Uterus (tissue), 3 donors: ENCODE measurements at regions not wholly inside any gene's neighbourhood (a gene's known extent, or its start where the extent isn't known, plus 50 kb on each side); places are given as distances from the start of the nearest gene placed in this dataset.
"Not testable (repeated sequence)": the region's sequence is repeated elsewhere in the genome, so short reads cannot be mapped to it uniquely, and the experiment has no call there.

ENCODE experiments used
- DNase-seq, 2 donors: peaks; one replicate each; pipeline ENCODE4 v3.0.0-alpha.2; 2019 to 2020
- H3K27ac ChIP-seq, 2 donors: fragments of 200-600 bp; sonication (generic); 1 replicate in 1 of 2; 2 replicates in 1 of 2; pipeline ENCODE4 v1.5.1; 2016 to 2018
- H3K27me3 ChIP-seq, 2 donors: fragments of 200-600 bp; sonication (generic); one replicate each; pipeline ENCODE4 v1.5.1; 2018 to 2019; ENCODE audit warnings: control low read depth in 1 of 2
- H3K36me3 ChIP-seq, 2 donors: fragments of 200-600 bp; sonication (generic); one replicate each; pipeline ENCODE4 v1.5.1; 2019; ENCODE audit warnings: control low read depth in 1 of 2
- H3K4me1 ChIP-seq, 2 donors: fragments of 200-600 bp; sonication (generic); one replicate each; pipeline ENCODE4 v1.5.1; 2018 to 2019; ENCODE audit warnings: control low read depth in 1 of 2
- H3K4me3 ChIP-seq, 2 donors: fragments of 200-600 bp; sonication (generic); 1 replicate in 1 of 2; 2 replicates in 1 of 2; pipeline ENCODE4 v1.5.1; 2018 to 2019; ENCODE audit warnings: mild to moderate bottlenecking in 1 of 2
- H3K9me3 ChIP-seq, 2 donors: fragments of 200-600 bp; sonication (generic); one replicate each; pipeline ENCODE4 v1.5.1; 2019; ENCODE audit warnings: control low read depth in 1 of 2
- CTCF ChIP-seq, 4 experiments: fragments of 200-600 bp in 2 of 4; fragments of 450-650 bp in 2 of 4; sonication (generic) in 2 of 4; IDR thresholded peaks; one replicate each; pipeline ENCODE4 v1.5.1; 2016 to 2019; ENCODE audit warnings: antibody characterized with exemption in 4 of 4, mild to moderate bottlenecking in 2 of 4, moderate library complexity in 1 of 4
- POLR2A ChIP-seq, 2 donors: fragments of 450-650 bp; IDR thresholded peaks; one replicate each; pipeline ENCODE4 v1.6.1; 2016; ENCODE audit warnings: antibody characterized with exemption in 2 of 2, mild to moderate bottlenecking in 1 of 2, moderate library complexity in 1 of 2
- intact Hi-C: fragments of 100-400 bp; cut with DNase I; formaldehyde crosslinking; loops from one replicate; pipeline ENCODE4 v1.15.1; 2023; ENCODE audit warnings: low total_unique reads
- donor health status: DM: yes; HTN: yes; CAD: no.

GRCh38 chr5:174794931-174795672, 70.7 kb downstream of the MSX2 start:
- H3K36me3 ChIP-seq: no peaks in the 10 kb centered on the region
- TF ChIP-seq CTCF (IDR thresholded peaks at IDR 0.05) (no peak), POLR2A (IDR thresholded peaks at IDR 0.05) (no peak)
- H3K27ac ChIP-seq: no peak overlapping the region
- no peaks in the 10 kb centered on the region for H3K27me3 ChIP-seq
- DNase-seq: no peak
- H3K4me1 ChIP-seq: no peaks in the 10 kb centered on the region
- H3K4me3 ChIP-seq: no peak overlapping the region
- no peaks in the 10 kb centered on the region for H3K9me3 ChIP-seq
- intact Hi-C loops: no loop called here

GRCh38 chr5:174793684-174794328, 69.4 kb downstream of the MSX2 start:
- Histone ChIP-seq H3K4me1 (no peaks in the 10 kb centered on the region), H3K9me3 (no peaks in the 10 kb centered on the region), H3K27me3 (no peaks in the 10 kb centered on the region), H3K36me3 (no peaks in the 10 kb centered on the region), H3K4me3 (no peak overlapping the region), H3K27ac (no peak overlapping the region)
- TF ChIP-seq CTCF (IDR thresholded peaks at IDR 0.05) (peak; percentile 60 to 74 (median 69)), POLR2A (IDR thresholded peaks at IDR 0.05) (no peak)
- DNase-seq: peak; percentile 19 to 28
- intact Hi-C loops: no loop called here

GRCh38 chr5:174793076-174793475, 68.7 kb downstream of the MSX2 start:
- no peaks in the 10 kb centered on the region for H3K9me3 ChIP-seq
- no peak for DNase-seq
- H3K4me1 ChIP-seq: no peaks in the 10 kb centered on the region
- no peaks in the 10 kb centered on the region for H3K27me3 ChIP-seq
- intact Hi-C loops: no loop called here
- no peak overlapping the region for H3K4me3 ChIP-seq
- TF ChIP-seq CTCF (IDR thresholded peaks at IDR 0.05) (no peak), POLR2A (IDR thresholded peaks at IDR 0.05) (no peak)
- H3K36me3 ChIP-seq: no peaks in the 10 kb centered on the region
- no peak overlapping the region for H3K27ac ChIP-seq

GRCh38 chr5:174792265-174792664, 67.9 kb downstream of the MSX2 start:
- H3K27ac ChIP-seq, H3K27me3 ChIP-seq, H3K36me3 ChIP-seq, H3K4me1 ChIP-seq, H3K4me3 ChIP-seq, H3K9me3 ChIP-seq, DNase-seq, intact Hi-C loops: not testable (repeated sequence)

GRCh38 chr5:174790906-174791305, 66.5 kb downstream of the MSX2 start:
- no peaks in the 10 kb centered on the region for H3K36me3 ChIP-seq
- TF ChIP-seq POLR2A (IDR thresholded peaks at IDR 0.05) (no peak), CTCF (IDR thresholded peaks at IDR 0.05) (no peak)
- intact Hi-C loops: no loop called here
- H3K27me3 ChIP-seq: no peaks in the 10 kb centered on the region
- no peaks in the 10 kb centered on the region for H3K4me1 ChIP-seq
- no peak overlapping the region for H3K27ac ChIP-seq
- H3K4me3 ChIP-seq: no peak overlapping the region
- H3K9me3 ChIP-seq: no peaks in the 10 kb centered on the region
- no peak for DNase-seq
